KMS-11 (cell line): ENCODE measurements at regions not wholly inside any gene's neighbourhood (a gene's known extent, or its start where the extent isn't known, plus 50 kb on each side); places are given as distances from the start of the nearest gene placed in this dataset.

ENCODE experiments used
- H2AFZ ChIP-seq: fragments of 200-600 bp; sonication (generic); 2 replicates; pipeline ENCODE4 v1.6.1; 2016; ENCODE audit warnings: antibody characterized with exemption, mixed run types, low read depth
- H3K27ac ChIP-seq: fragments of 200-600 bp; sonication (generic); 2 replicates; pipeline ENCODE4 v1.6.1; 2016; ENCODE audit warnings: mild to moderate bottlenecking, mixed run types
- H3K27me3 ChIP-seq: fragments of 200-600 bp; sonication (generic); 2 replicates; pipeline ENCODE4 v1.6.1; 2017; ENCODE audit warnings: mild to moderate bottlenecking, low read depth, mixed run types, moderate library complexity; ENCODE audit not compliant: insufficient read depth
- H3K36me3 ChIP-seq: fragments of 200-600 bp; sonication (generic); 2 replicates; pipeline ENCODE4 v1.6.1; 2017; ENCODE audit warnings: mild to moderate bottlenecking, mixed run types; ENCODE audit not compliant: insufficient read depth
- H3K4me1 ChIP-seq: fragments of 200-600 bp; sonication (generic); 2 replicates; pipeline ENCODE4 v1.6.1; 2016; ENCODE audit warnings: mild to moderate bottlenecking, low read depth, mixed run types; ENCODE audit not compliant: poor library complexity, severe bottlenecking
- H3K4me2 ChIP-seq: fragments of 200-600 bp; sonication (generic); 2 replicates; pipeline ENCODE4 v1.7.0; 2016; ENCODE audit warnings: mild to moderate bottlenecking, mixed run types
- H3K4me3 ChIP-seq: fragments of 200-600 bp; sonication (generic); IDR thresholded peaks from 2 replicates; pipeline ENCODE4 v1.6.1; 2017; ENCODE audit warnings: low read depth, low read length, mixed read lengths; ENCODE audit not compliant: insufficient read depth
- H3K79me2 ChIP-seq: fragments of 200-600 bp; sonication (generic); 2 replicates; pipeline ENCODE4 v1.6.1; 2016; ENCODE audit warnings: low read depth, mixed run types; ENCODE audit not compliant: insufficient read depth
- H3K9ac ChIP-seq: fragments of 200-600 bp; sonication (generic); 2 replicates; pipeline ENCODE4 v1.6.1; 2016; ENCODE audit warnings: mild to moderate bottlenecking, mixed run types
- H4K20me1 ChIP-seq: fragments of 200-600 bp; sonication (generic); 2 replicates; pipeline ENCODE4 v1.6.1; 2016; ENCODE audit warnings: mild to moderate bottlenecking, mixed run types; ENCODE audit not compliant: insufficient read depth
- TF ChIP-seq, protein P1 (sequence below): fragments of 200-600 bp; sonication (generic); conservative IDR thresholded peaks from 2 replicates; pipeline ENCODE4 v1.6.1; 2017; ENCODE audit warnings: low read depth, mild to moderate bottlenecking, antibody characterized with exemption, low read length, moderate library complexity, mixed read lengths

DNA sequence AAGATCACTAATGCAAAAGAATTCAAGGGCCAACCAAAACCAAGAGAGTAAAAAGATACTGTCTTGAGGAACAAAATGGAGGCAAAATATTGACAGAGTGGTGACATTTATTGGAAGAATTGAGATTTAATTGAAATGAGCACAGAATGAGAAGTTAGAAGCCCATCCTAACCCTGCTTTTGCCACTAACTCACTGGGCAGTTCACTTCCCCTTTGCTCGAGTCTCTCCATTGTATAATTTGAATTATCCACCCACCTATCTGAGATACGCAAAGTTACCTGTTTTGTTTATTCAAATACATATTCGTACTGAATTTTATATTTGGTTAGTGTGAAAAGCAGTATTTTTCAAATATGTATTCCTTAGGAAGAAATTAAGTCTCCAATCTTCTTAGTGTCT is 204.5 kb upstream of the PRDM1 start:
- Histone ChIP-seq H3K4me3 (no peak overlapping the region), H3K36me3 (no peaks in the 10 kb centered on the region), H3K4me1 (peaks cover 10% of the 10 kb centered on the region), H2AFZ (no peak overlapping the region), H3K27ac (no peak overlapping the region), H3K79me2 (no peaks in the 10 kb centered on the region), H3K27me3 (no peaks in the 10 kb centered on the region), H4K20me1 (no peaks in the 10 kb centered on the region), H3K9ac (no peak overlapping the region), H3K4me2 (no peak overlapping the region)
- TF ChIP-seq, protein P1, sequence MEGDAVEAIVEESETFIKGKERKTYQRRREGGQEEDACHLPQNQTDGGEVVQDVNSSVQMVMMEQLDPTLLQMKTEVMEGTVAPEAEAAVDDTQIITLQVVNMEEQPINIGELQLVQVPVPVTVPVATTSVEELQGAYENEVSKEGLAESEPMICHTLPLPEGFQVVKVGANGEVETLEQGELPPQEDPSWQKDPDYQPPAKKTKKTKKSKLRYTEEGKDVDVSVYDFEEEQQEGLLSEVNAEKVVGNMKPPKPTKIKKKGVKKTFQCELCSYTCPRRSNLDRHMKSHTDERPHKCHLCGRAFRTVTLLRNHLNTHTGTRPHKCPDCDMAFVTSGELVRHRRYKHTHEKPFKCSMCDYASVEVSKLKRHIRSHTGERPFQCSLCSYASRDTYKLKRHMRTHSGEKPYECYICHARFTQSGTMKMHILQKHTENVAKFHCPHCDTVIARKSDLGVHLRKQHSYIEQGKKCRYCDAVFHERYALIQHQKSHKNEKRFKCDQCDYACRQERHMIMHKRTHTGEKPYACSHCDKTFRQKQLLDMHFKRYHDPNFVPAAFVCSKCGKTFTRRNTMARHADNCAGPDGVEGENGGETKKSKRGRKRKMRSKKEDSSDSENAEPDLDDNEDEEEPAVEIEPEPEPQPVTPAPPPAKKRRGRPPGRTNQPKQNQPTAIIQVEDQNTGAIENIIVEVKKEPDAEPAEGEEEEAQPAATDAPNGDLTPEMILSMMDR, result no peak

DNA sequence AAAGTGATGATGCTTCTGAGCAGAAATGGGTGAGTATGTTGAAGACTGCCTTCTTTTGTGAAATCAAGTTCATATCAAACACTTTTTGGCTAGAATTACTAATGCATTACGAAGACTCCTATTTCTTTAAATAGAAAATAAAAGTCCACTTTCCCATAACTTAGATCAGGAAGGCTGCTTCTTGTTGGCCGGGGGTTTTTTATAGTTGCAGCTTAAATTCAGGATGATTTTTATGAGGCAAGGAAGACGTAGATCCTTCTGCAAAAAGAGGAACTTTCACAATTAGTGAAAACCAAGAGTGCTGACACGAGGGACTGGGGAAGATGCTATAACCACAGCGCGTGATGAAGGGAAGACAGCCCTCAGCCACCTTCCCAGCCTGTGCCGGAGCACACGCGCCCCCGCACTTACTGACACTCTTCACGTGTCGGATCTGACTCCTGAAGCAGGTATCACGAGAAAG is 206.1 kb upstream of the PRDM1 start:
- H3K27me3 ChIP-seq, result no peaks in the 10 kb centered on the region
- H2AFZ ChIP-seq, result no peak overlapping the region
- H3K27ac ChIP-seq, result no peak overlapping the region
- peaks cover 10% of the 10 kb centered on the region for H3K4me1 ChIP-seq
- no peaks in the 10 kb centered on the region for H3K36me3 ChIP-seq
- no peak overlapping the region for H3K9ac ChIP-seq
- H4K20me1 ChIP-seq, result no peaks in the 10 kb centered on the region
- H3K4me2 ChIP-seq, result peak overlapping the region; percentile 33
- H3K79me2 ChIP-seq, result no peaks in the 10 kb centered on the region
- H3K4me3 ChIP-seq, result no peak overlapping the region
- TF ChIP-seq, protein P1, result no peak

GRCh38 chr6:105879146-105879545 is 207.0 kb upstream of the PRDM1 start:
- Histone ChIP-seq H3K36me3 (no peaks in the 10 kb centered on the region), H2AFZ (no peak overlapping the region), H3K79me2 (no peaks in the 10 kb centered on the region), H3K4me3 (no peak overlapping the region), H4K20me1 (no peaks in the 10 kb centered on the region), H3K4me1 (peaks cover 10% of the 10 kb centered on the region), H3K4me2 (peak overlapping the region; percentile 33; the same call in 1 of the 2 replicates), H3K9ac (no peak overlapping the region), H3K27me3 (no peaks in the 10 kb centered on the region), H3K27ac (no peak overlapping the region)
- TF ChIP-seq, protein P1, result no peak

GRCh38 chr6:105875974-105876640 is 210.0 kb upstream of the PRDM1 start:
- Histone ChIP-seq H3K36me3 (no peaks in the 10 kb centered on the region), H2AFZ (no peak overlapping the region), H3K27ac (no peak overlapping the region), H3K79me2 (no peaks in the 10 kb centered on the region), H3K9ac (no peak overlapping the region), H3K27me3 (no peaks in the 10 kb centered on the region), H3K4me2 (no peak overlapping the region), H4K20me1 (no peaks in the 10 kb centered on the region), H3K4me1 (peaks cover 10% of the 10 kb centered on the region), H3K4me3 (no peak overlapping the region)
- TF ChIP-seq, protein P1, result no peak
